Colonic mucosa (tissue), 4 donors: ENCODE measurements at regions not wholly inside any gene's neighbourhood (a gene's known extent, or its start where the extent isn't known, plus 50 kb on each side); places are given as distances from the start of the nearest gene placed in this dataset.

Experiments
- DNase-seq: peaks from one replicate; pipeline ENCODE4 v3.0.0-alpha.2; 2020
- H3K27ac ChIP-seq: fragments of 200-600 bp; one replicate; pipeline ENCODE4 v1.8.0; 2021
- H3K27me3 ChIP-seq: fragments of 200-600 bp; one replicate; pipeline ENCODE4 v1.8.0; 2021
- H3K36me3 ChIP-seq: fragments of 200-600 bp; one replicate; pipeline ENCODE4 v1.8.0; 2021
- H3K4me1 ChIP-seq: fragments of 200-600 bp; one replicate; pipeline ENCODE4 v1.8.0; 2021; ENCODE audit warnings: mild to moderate bottlenecking
- H3K4me3 ChIP-seq: fragments of 200-600 bp; one replicate; pipeline ENCODE4 v1.8.0; 2021
- H3K9ac ChIP-seq, 2 donors: one replicate each; pipeline ENCODE4 v1.7.0; 2013; ENCODE audit warnings: control low read depth in 2 of 2, low read depth in 2 of 2, low read length in 2 of 2
- H3K9me3 ChIP-seq: fragments of 200-600 bp; one replicate; pipeline ENCODE4 v1.8.0; 2021
- intact Hi-C: fragments of 100-400 bp; cut with DNase I; formaldehyde crosslinking; loops from one replicate; pipeline ENCODE4 v1.14.1; 2022
- TF ChIP-seq, protein P1 (sequence below): fragments of 200-600 bp; IDR thresholded peaks from one replicate; pipeline ENCODE4 v1.8.0; 2022; ENCODE audit warnings: antibody characterized with exemption, mild to moderate bottlenecking
- donor health status: healthy.
- donor health status: DM: no; HTN: no; CAD: no.
- donor health status: DM: no; HTN: no; CAD: no.

DNA sequence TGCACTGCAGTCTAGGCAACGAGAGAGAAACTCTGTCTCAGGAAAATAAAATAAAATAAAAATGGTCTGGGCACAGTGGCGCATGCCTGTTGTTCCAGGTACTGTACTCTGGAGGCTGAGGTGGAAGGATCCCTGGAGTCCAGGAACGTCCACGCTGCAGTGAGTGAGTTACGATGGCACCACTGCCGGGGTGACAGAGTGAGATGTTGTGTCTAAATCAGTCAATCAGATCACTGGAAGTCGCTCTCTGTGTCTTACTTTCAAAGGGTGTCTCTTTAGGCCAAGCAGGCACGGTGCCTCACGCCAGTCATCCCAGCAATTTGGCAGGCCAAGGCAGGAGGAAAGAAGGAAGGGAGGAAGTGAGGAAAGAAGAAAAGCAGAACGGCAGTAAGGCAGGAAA, 112.2 kb upstream of the ANKRD30BL start:
- no peak for DNase-seq
- intact Hi-C loops: no loop called here
- no peaks in the 10 kb centered on the region for H3K4me1 ChIP-seq
- TF ChIP-seq, protein P1, sequence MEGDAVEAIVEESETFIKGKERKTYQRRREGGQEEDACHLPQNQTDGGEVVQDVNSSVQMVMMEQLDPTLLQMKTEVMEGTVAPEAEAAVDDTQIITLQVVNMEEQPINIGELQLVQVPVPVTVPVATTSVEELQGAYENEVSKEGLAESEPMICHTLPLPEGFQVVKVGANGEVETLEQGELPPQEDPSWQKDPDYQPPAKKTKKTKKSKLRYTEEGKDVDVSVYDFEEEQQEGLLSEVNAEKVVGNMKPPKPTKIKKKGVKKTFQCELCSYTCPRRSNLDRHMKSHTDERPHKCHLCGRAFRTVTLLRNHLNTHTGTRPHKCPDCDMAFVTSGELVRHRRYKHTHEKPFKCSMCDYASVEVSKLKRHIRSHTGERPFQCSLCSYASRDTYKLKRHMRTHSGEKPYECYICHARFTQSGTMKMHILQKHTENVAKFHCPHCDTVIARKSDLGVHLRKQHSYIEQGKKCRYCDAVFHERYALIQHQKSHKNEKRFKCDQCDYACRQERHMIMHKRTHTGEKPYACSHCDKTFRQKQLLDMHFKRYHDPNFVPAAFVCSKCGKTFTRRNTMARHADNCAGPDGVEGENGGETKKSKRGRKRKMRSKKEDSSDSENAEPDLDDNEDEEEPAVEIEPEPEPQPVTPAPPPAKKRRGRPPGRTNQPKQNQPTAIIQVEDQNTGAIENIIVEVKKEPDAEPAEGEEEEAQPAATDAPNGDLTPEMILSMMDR: no peak
- H3K9me3 ChIP-seq: no peaks in the 10 kb centered on the region
- no peaks in the 10 kb centered on the region for H3K36me3 ChIP-seq
- no peak overlapping the region for H3K4me3 ChIP-seq
- no peak overlapping the region for H3K27ac ChIP-seq
- H3K27me3 ChIP-seq: no peaks in the 10 kb centered on the region
- no peak overlapping the region for H3K9ac ChIP-seq

DNA sequence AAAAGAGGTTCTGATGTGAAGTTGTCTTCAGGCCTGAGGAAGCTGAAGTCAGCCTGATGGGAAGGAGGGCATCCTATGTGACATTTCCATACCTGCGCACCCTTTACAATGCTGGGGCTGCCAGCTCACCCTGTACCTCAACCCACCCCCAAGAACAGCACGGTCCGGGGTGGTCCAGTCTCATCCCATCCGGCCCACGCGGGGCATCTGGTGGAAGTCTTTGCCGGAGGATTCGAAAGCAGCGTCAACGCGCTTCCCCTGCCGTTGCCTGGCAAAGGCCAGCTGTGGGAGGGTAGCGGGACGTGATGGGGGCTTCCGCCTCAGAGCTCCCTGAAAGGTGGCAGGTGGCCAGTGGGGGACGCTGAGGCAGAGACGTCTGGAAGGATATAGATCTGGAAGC, 113.6 kb upstream of the ANKRD30BL start:
- TF ChIP-seq, protein P1: no peak
- no peak for DNase-seq
- no peak overlapping the region for H3K4me3 ChIP-seq
- no peaks in the 10 kb centered on the region for H3K9me3 ChIP-seq
- no peaks in the 10 kb centered on the region for H3K4me1 ChIP-seq
- H3K9ac ChIP-seq: no peak overlapping the region
- H3K36me3 ChIP-seq: no peaks in the 10 kb centered on the region
- no peak overlapping the region for H3K27ac ChIP-seq
- no peaks in the 10 kb centered on the region for H3K27me3 ChIP-seq
- intact Hi-C loops: no loop called here

DNA sequence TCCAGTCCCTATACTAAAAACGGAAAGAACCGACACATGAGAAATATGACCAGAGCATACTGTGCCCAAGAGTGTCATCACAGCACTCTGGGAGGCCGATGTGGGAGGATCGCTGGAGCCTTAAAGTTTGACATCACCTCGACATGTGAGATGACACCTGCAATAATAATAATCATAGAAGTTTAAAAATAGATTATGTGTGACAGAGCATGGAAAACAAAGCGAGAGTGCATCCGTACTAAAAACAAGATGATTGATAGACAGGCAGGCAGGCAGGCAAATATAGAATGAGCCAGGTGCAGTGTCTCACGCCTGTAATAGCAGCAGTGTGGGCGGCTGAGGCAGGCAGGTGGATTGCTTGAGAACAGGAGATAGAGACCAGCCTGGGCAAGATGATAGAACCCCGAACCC, 114.8 kb upstream of the ANKRD30BL start:
- Histone ChIP-seq H3K9ac (no peak overlapping the region), H3K4me1 (no peaks in the 10 kb centered on the region), H3K4me3 (no peak overlapping the region), H3K36me3 (no peaks in the 10 kb centered on the region), H3K27me3 (no peaks in the 10 kb centered on the region), H3K27ac (no peak overlapping the region), H3K9me3 (no peaks in the 10 kb centered on the region)
- intact Hi-C loops: no loop called here
- DNase-seq: no peak
- TF ChIP-seq, protein P1: no peak

DNA sequence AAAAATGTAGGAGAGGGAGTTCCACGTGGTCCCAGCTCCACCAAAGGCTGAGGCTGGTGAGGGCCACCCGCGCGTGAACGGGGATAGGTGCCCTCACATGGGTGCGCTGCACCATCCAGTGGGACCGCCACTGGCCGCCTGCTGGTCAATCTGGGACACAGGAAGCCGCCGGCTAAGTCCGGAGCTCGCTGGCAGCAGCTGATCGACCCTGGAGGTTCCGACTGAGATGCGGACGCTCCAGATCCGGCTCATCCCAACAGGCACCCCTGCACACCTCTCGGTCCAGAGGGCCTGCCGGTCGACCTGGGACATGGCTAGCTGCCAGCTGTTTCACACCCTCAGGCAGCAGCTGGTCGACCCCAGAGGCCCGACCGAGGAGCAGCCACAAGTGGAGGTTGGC, 116.5 kb upstream of the ANKRD30BL start:
- H3K4me3 ChIP-seq: no peak overlapping the region
- H3K36me3 ChIP-seq: no peaks in the 10 kb centered on the region
- no peaks in the 10 kb centered on the region for H3K4me1 ChIP-seq
- H3K9ac ChIP-seq: no peak overlapping the region
- DNase-seq: no peak
- intact Hi-C loops: no loop called here
- no peak overlapping the region for H3K27ac ChIP-seq
- no peaks in the 10 kb centered on the region for H3K9me3 ChIP-seq
- TF ChIP-seq, protein P1: no peak
- H3K27me3 ChIP-seq: no peaks in the 10 kb centered on the region

DNA sequence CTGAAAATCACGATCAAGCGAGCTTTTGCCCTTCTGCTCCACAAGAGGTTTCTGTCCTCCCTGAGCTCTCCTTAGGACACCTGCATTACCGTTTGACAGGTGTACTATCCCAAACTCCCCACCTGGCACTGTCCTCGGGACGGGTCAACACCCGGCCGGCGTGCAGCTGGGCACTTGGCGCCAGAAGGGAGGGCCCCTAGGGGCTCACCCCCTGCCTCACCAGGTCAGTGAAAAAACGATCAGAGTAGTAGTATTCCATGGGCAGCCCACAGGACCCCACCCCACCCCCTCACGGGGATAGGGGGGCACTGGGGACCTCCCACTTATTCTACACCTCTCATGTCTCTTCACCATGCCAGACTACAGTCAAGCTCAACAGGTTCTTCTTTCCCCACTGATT, 117.6 kb upstream of the ANKRD30BL start:
- TF ChIP-seq, protein P1: no peak
- H3K27me3 ChIP-seq: no peaks in the 10 kb centered on the region
- intact Hi-C loops: no loop called here
- H3K9me3 ChIP-seq: no peaks in the 10 kb centered on the region
- H3K4me1 ChIP-seq: no peaks in the 10 kb centered on the region
- no peak overlapping the region for H3K9ac ChIP-seq
- DNase-seq: no peak
- H3K36me3 ChIP-seq: no peaks in the 10 kb centered on the region
- no peak overlapping the region for H3K4me3 ChIP-seq
- H3K27ac ChIP-seq: no peak overlapping the region
